ENCODE measurements at regions not wholly inside any gene's neighbourhood (a gene's known extent, or its start where the extent isn't known, plus 50 kb on each side); places are given as distances from the start of the nearest gene placed in this dataset.

DNA sequence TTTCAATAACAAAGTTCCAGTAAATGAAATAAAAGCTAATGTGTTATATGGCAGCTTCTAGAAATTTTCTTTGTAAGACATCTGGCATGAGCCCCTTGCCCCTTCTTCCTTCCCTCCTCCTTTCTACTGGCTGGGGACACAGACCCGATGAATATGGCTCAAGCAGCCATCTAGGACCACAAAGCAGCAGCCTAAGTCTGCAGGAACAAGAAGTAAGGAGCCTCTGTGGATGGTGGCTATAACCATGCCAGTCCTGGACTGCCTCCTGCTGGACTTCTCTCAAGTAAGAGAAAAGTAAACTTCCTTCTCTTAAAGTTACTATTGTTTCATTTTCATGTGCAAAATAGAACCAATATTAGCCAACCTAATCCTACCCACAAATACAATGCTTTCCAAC lies 114.9 kb upstream of the DST start:
- H3K14ac ChIP-seq (ENCODE audit: insufficient read depth, low read length) = no peak overlapping the region
- Mint-ChIP-seq H3K27ac (peak overlapping the region in 2 of 3 experiments; percentile 67 to 69; a peak in 4 of 7 replicates), H3K4me1 (peaks cover 58 to 66% of the 10 kb centered on the region in 2 experiments), H3K9me3 (no peaks in the 10 kb centered on the region), H3K36me3 (ENCODE audit: insufficient read depth in 1 of 3, low read depth in 3 of 3) (peaks cover 0 to 3% (median 0%) of the 10 kb centered on the region in 3 experiments; a peak in 2 of 7 replicates), H3K4me3 (no peak overlapping the region; a peak in 1 of 5 replicates), H3K27me3 (ENCODE audit: low read depth) (no peaks in the 10 kb centered on the region; the same call in 1 of the 2 replicates)
- TF ChIP-seq, protein P1, sequence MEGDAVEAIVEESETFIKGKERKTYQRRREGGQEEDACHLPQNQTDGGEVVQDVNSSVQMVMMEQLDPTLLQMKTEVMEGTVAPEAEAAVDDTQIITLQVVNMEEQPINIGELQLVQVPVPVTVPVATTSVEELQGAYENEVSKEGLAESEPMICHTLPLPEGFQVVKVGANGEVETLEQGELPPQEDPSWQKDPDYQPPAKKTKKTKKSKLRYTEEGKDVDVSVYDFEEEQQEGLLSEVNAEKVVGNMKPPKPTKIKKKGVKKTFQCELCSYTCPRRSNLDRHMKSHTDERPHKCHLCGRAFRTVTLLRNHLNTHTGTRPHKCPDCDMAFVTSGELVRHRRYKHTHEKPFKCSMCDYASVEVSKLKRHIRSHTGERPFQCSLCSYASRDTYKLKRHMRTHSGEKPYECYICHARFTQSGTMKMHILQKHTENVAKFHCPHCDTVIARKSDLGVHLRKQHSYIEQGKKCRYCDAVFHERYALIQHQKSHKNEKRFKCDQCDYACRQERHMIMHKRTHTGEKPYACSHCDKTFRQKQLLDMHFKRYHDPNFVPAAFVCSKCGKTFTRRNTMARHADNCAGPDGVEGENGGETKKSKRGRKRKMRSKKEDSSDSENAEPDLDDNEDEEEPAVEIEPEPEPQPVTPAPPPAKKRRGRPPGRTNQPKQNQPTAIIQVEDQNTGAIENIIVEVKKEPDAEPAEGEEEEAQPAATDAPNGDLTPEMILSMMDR (conservative IDR thresholded peaks at IDR 0.05) = peak; percentile 63
- no CpG with 5 or more reads among the region's 1 CpG for WGBS (ENCODE audit: extremely low coverage, insufficient read length, low lambda C conversion rate)
- no peak overlapping the region for H2BK5ac ChIP-seq (ENCODE audit: insufficient read length, low read length)
- no peak overlapping the region for H3K18ac ChIP-seq (ENCODE audit: insufficient read length, low read depth, low read length)
- H2AFZ ChIP-seq (ENCODE audit: low read length) = no peak overlapping the region
- H3K4me2 ChIP-seq (ENCODE audit: insufficient read depth, insufficient read length, low read length) = no peak overlapping the region
- peaks cover 14% of the 10 kb centered on the region; the same call in 1 of the 2 replicates for H3K79me2 ChIP-seq (ENCODE audit: insufficient read depth, low read length)
- H4K8ac ChIP-seq (replicated peaks; ENCODE audit: insufficient read length, low read depth, low read length) = no peak overlapping the region
- no peak overlapping the region for H3K23ac ChIP-seq (ENCODE audit: insufficient read length, low read depth, low read length)
- H4K91ac ChIP-seq (ENCODE audit: insufficient read length, low read depth, low read length) = no peak overlapping the region
- no peak overlapping the region for H2BK15ac ChIP-seq (ENCODE audit: low read depth, low read length)
- no peak overlapping the region for H4K5ac ChIP-seq (ENCODE audit: insufficient read length, low read depth, low read length)
- H2BK12ac ChIP-seq (ENCODE audit: insufficient read length, low read depth, low read length) = no peak overlapping the region
- H3K27ac ChIP-seq (ENCODE audit: insufficient read length, low read depth, low read length) = no peak overlapping the region
- no peaks in the 10 kb centered on the region for H3K27me3 ChIP-seq (ENCODE audit: insufficient read depth, low read length)
- no peak overlapping the region for H2BK120ac ChIP-seq (ENCODE audit: low read depth, low read length, poor library complexity, severe bottlenecking)
- no peak overlapping the region for H3K56ac ChIP-seq (ENCODE audit: insufficient read length, low read depth, low read length)
- H3K4ac ChIP-seq (ENCODE audit: low read depth, low read length) = no peak overlapping the region
- H2AK5ac ChIP-seq (ENCODE audit: insufficient read length, low read length) = no peak overlapping the region
- peaks cover 4% of the 10 kb centered on the region for H3K79me1 ChIP-seq (ENCODE audit: insufficient read depth, low read depth, low read length, poor library complexity, severe bottlenecking)
- H2BK20ac ChIP-seq (ENCODE audit: low read depth, low read length, poor library complexity, severe bottlenecking) = no peak overlapping the region
- no peak overlapping the region for H3K9ac ChIP-seq (ENCODE audit: extremely low read depth, insufficient read length, low read length)
- H4K20me1 ChIP-seq (ENCODE audit: control insufficient read depth, insufficient read depth, insufficient read length) = no peaks in the 10 kb centered on the region
- H3T11ph ChIP-seq (ENCODE audit: low read length) = no peak overlapping the region
- DNase-seq = no peak
- no peaks in the 10 kb centered on the region for H3K23me2 ChIP-seq (ENCODE audit: insufficient read length, low read depth, low read length, poor library complexity, severe bottlenecking)
- peaks cover 7% of the 10 kb centered on the region; the same call in 1 of the 2 replicates for H3K4me1 ChIP-seq (ENCODE audit: insufficient read depth, low read length)
- no peaks in the 10 kb centered on the region for H3K9me3 ChIP-seq (ENCODE audit: control insufficient read depth, low read depth, low read length)
